Transverse colon (tissue), 4 donors: ENCODE measurements at regions not wholly inside any gene's neighbourhood (a gene's known extent, or its start where the extent isn't known, plus 50 kb on each side); places are given as distances from the start of the nearest gene placed in this dataset.

ENCODE experiments used
- DNase-seq: peaks from one replicate; pipeline ENCODE4 v3.0.0-alpha.2; 2019
- H3K27ac ChIP-seq, 4 donors: fragments of 200-600 bp; sonication (generic); 2 replicates each; pipeline ENCODE4 v1.5.1; 2016 to 2018; ENCODE audit warnings: inconsistent platforms in 4 of 4
- H3K27me3 ChIP-seq: fragments of 200-600 bp; sonication (generic); 2 replicates; pipeline ENCODE4 v1.5.1; 2017; ENCODE audit warnings: inconsistent platforms
- H3K36me3 ChIP-seq, 4 donors: fragments of 200-600 bp; sonication (generic); 2 replicates each; pipeline ENCODE4 v1.5.1; 2017 to 2019; ENCODE audit warnings: inconsistent platforms in 4 of 4
- H3K4me1 ChIP-seq, 4 donors: fragments of 200-600 bp; sonication (generic); 2 replicates each; pipeline ENCODE4 v1.5.1; 2017 to 2020; ENCODE audit warnings: inconsistent platforms in 4 of 4
- H3K4me3 ChIP-seq, 4 donors: fragments of 200-600 bp; sonication (generic); 1 replicate in 1 of 4; 2 replicates in 3 of 4; pipeline versions ENCODE4 v1.5.1 to v1.6.1; 2017 to 2019; ENCODE audit warnings: inconsistent platforms in 4 of 4
- H3K9me3 ChIP-seq, 2 donors: fragments of 200-600 bp; sonication (generic); 2 replicates each; pipeline ENCODE4 v1.5.1; 2017 to 2019; ENCODE audit warnings: inconsistent platforms in 2 of 2
- EP300 ChIP-seq: sonication (generic); formaldehyde crosslinking; IDR thresholded peaks from one replicate; pipeline ENCODE4 v1.6.1; 2017; ENCODE audit warnings: antibody characterized with exemption, low read depth
- POLR2A ChIP-seq: fragments of 450-650 bp; IDR thresholded peaks from one replicate; pipeline ENCODE4 v1.6.1; 2016; ENCODE audit warnings: antibody characterized with exemption, mild to moderate bottlenecking, moderate library complexity
- POLR2AphosphoS5 ChIP-seq, 3 donors: sonication (generic); formaldehyde crosslinking; IDR thresholded peaks; one replicate each; pipeline ENCODE4 v1.6.1; 2016; ENCODE audit warnings: antibody characterized with exemption in 3 of 3
- WGBS, 2 donors: methylation state at CpG; one replicate each; pipeline ENCODE4 v1.1.5; 2018; ENCODE audit warnings: low coverage in 1 of 2; 5-methylcytosine and 5-hydroxymethylcytosine counted together
- in situ Hi-C, 4 donors: fragments of 200-750 bp; cut with MboI; loops; one replicate each; pipeline versions ENCODE4 v1.15.0 to v1.15.1; 2017; ENCODE audit warnings: low sequenced_read_pairs in 3 of 4, low pct_ligation_motif_present in 1 of 4, low pct_unique_long_range_greater_than_20kb in 1 of 4
- intact Hi-C: fragments of 100-400 bp; cut with DNase I; formaldehyde crosslinking; loops from one replicate; pipeline ENCODE4 v1.15.1; 2023; ENCODE audit warnings: low total_unique reads
- TF ChIP-seq, protein P1 (sequence below), 5 experiments: fragments of 200-600 bp in 3 of 5; fragments of 450-650 bp in 2 of 5; sonication (generic) in 3 of 5; IDR thresholded peaks; 1 replicate in 2 of 5; 2 replicates in 3 of 5; pipeline ENCODE4 v1.5.1; 2016 to 2017; ENCODE audit warnings: antibody characterized with exemption in 5 of 5, inconsistent platforms in 3 of 5, mild to moderate bottlenecking in 2 of 5, moderate library complexity in 1 of 5

- in situ Hi-C loops = no loop called here
- no peaks in the 10 kb centered on the region for H3K9me3 ChIP-seq
- WGBS, 2 donors = 19 to 32% methylated on average over 2 to 3 of the region's 3 CpGs
- peaks cover 0 to 8% (median 3%) of the 10 kb centered on the region in 4 donors for H3K4me1 ChIP-seq
- DNase-seq = peak; percentile 13
- no peak overlapping the region for H3K4me3 ChIP-seq
- intact Hi-C loops = no loop called here
- TF ChIP-seq, protein P1, sequence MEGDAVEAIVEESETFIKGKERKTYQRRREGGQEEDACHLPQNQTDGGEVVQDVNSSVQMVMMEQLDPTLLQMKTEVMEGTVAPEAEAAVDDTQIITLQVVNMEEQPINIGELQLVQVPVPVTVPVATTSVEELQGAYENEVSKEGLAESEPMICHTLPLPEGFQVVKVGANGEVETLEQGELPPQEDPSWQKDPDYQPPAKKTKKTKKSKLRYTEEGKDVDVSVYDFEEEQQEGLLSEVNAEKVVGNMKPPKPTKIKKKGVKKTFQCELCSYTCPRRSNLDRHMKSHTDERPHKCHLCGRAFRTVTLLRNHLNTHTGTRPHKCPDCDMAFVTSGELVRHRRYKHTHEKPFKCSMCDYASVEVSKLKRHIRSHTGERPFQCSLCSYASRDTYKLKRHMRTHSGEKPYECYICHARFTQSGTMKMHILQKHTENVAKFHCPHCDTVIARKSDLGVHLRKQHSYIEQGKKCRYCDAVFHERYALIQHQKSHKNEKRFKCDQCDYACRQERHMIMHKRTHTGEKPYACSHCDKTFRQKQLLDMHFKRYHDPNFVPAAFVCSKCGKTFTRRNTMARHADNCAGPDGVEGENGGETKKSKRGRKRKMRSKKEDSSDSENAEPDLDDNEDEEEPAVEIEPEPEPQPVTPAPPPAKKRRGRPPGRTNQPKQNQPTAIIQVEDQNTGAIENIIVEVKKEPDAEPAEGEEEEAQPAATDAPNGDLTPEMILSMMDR (IDR thresholded peaks at IDR 0.05) = no peak
- TF ChIP-seq EP300 = no peak
- no peak overlapping the region for H3K27ac ChIP-seq
- no peaks in the 10 kb centered on the region for H3K36me3 ChIP-seq
- H3K27me3 ChIP-seq = no peaks in the 10 kb centered on the region
Observed at GRCh38 chr4:125456075-125456474, 141.3 kb downstream of the FAT4 start.

- intact Hi-C loops = no loop called here
- TF ChIP-seq POLR2A (no peak), EP300 (no peak), POLR2AphosphoS5 (IDR thresholded peaks at IDR 0.05) (no peak)
- TF ChIP-seq, protein P1 (IDR thresholded peaks at IDR 0.05) = no peak
- Histone ChIP-seq H3K27ac (no peak overlapping the region), H3K36me3 (no peaks in the 10 kb centered on the region), H3K4me1 (peaks cover 0 to 8% (median 3%) of the 10 kb centered on the region in 4 donors), H3K9me3 (no peaks in the 10 kb centered on the region), H3K4me3 (no peak overlapping the region), H3K27me3 (no peaks in the 10 kb centered on the region)
- 59 to 62% methylated on average over 1 of the region's 1 CpG for WGBS, 2 donors
- no peak for DNase-seq
- in situ Hi-C loops = no loop called here
Observed at GRCh38 chr4:125459531-125459930, 144.8 kb downstream of the FAT4 start.

DNA sequence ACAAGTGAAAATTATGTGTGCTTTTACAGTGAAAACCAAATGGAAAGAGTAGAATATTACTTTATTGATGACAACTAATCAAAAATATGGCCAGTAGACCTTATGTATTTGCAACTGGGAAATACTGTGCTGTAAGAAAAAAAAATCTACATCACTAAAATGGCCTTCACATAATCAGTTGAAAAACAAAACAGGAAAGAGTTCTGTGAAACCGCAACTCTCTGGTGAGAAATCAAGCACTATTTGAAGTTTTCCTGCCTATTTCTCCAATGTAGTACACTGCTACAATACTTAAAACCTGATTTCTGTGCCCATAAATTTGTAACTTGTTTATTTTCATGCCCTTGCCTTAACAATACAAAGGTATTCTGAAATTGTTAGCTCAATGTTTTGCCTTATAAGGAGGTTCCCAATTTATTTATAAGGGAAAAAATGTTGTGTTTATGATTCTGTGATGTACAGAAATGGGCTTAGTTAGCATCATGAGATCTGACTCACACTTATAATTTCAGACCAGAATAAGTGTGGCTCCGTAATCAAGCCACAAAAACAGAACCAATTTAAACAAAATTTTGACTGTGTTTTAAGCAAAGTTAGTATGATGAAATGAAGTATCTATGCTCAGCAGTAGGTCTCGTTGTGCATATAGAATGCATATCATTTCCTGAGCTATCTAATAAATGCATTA is 147.1 kb downstream of the FAT4 start:
- intact Hi-C loops = no loop called here
- no peak overlapping the region for H3K4me3 ChIP-seq
- H3K36me3 ChIP-seq = no peaks in the 10 kb centered on the region
- no peaks in the 10 kb centered on the region for H3K27me3 ChIP-seq
- WGBS, 2 donors = 65 to 76% methylated on average over 3 of the region's 3 CpGs
- TF ChIP-seq POLR2AphosphoS5 (IDR thresholded peaks at IDR 0.05) = no peak
- no peak for TF ChIP-seq EP300
- no peak for TF ChIP-seq POLR2A
- TF ChIP-seq, protein P1 (IDR thresholded peaks at IDR 0.05) = no peak
- in situ Hi-C loops = no loop called here
- H3K4me1 ChIP-seq = no peaks in the 10 kb centered on the region
- H3K27ac ChIP-seq = no peak overlapping the region
- DNase-seq = no peak
- H3K9me3 ChIP-seq = no peaks in the 10 kb centered on the region

DNA sequence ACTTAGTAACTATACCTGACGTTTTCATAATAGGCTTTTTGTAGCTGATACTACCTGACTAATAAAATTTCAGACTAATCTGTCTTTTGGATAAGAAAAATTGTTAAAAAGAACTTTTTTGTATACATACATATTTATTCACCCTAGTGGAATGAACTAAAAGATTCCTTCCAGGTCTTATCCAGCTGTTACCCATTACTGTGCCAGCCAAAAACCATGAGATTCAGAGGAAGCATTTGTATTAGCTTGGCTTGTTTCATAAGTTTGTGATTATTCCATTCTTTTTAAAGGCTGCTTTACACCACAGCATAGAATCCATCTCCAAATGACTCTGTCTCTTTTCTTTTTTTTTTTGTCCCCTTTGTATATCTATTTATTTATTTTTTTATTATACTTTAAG is 149.4 kb downstream of the FAT4 start:
- intact Hi-C loops = no loop called here
- H3K36me3 ChIP-seq = no peaks in the 10 kb centered on the region
- WGBS, 2 donors = 67 to 83% methylated on average over 1 of the region's 1 CpG
- no peaks in the 10 kb centered on the region for H3K4me1 ChIP-seq
- in situ Hi-C loops = no loop called here
- H3K4me3 ChIP-seq = no peak overlapping the region
- H3K27ac ChIP-seq = no peak overlapping the region
- no peaks in the 10 kb centered on the region for H3K27me3 ChIP-seq
- no peak for DNase-seq
- H3K9me3 ChIP-seq = no peaks in the 10 kb centered on the region
- TF ChIP-seq, protein P1 (IDR thresholded peaks at IDR 0.05) = no peak
- TF ChIP-seq EP300 (no peak), POLR2AphosphoS5 (IDR thresholded peaks at IDR 0.05) (no peak), POLR2A (no peak)
